HL-60 (cell line): ENCODE measurements at regions not wholly inside any gene's neighbourhood (a gene's known extent, or its start where the extent isn't known, plus 50 kb on each side); places are given as distances from the start of the nearest gene placed in this dataset.

Experiments used
- GABPA ChIP-seq: IDR thresholded peaks from 2 replicates; pipeline ENCODE4 v1.6.1; 2012; ENCODE audit warnings: low read depth
- POLR2AphosphoS5 ChIP-seq: IDR thresholded peaks from 2 replicates; pipeline ENCODE4 v1.6.1; 2012; ENCODE audit warnings: low read depth
- TF ChIP-seq, protein P1 (sequence below): IDR thresholded peaks from one replicate; pipeline ENCODE4 v1.5.1; 2011; ENCODE audit warnings: low read length, control low read depth, inconsistent platforms; ENCODE audit not compliant: insufficient read depth
- TF ChIP-seq, protein P2 (sequence below): IDR thresholded peaks from 2 replicates; pipeline ENCODE4 v1.6.1; 2012; ENCODE audit warnings: low read depth; ENCODE audit not compliant: insufficient replicate concordance

DNA sequence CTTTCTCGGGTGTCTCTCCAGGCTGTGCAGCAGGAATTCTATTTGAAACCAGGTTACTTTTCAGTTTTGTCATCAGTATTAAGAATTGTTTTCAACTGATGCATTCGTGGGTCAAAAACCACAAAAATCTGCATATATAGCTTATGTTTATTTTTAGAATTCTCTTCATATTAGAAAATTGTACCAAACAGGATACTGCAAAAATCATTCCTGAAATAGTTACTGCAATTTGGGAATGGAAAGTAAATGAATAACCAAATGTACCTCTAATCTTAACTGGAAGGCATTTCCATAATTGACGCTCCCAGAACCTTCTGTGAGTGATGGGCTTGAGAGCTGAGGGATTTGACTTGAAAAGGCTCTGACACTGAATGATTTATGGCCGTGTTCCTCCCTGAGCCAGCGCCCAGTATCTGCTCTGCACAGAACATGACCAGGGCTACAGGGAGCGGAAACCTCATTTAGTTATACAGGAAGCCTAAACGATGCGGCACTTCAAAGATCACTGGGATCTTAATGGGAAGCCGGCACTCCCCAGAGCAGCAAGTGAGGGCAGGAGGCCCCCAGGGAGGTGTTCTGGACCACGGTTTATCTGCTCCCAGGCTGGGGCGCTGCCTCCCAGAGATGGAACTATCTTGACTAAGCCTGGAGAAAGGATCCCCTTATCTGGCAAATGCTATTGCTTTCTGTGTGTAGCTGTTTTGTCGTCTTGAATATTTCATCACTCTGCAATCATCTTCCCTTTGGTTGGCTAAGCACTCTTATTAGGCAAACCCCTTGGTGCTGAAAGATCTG, 446.0 kb downstream of the QKI start:
- TF ChIP-seq POLR2AphosphoS5 (no peak), GABPA (no peak)
- TF ChIP-seq, protein P1, sequence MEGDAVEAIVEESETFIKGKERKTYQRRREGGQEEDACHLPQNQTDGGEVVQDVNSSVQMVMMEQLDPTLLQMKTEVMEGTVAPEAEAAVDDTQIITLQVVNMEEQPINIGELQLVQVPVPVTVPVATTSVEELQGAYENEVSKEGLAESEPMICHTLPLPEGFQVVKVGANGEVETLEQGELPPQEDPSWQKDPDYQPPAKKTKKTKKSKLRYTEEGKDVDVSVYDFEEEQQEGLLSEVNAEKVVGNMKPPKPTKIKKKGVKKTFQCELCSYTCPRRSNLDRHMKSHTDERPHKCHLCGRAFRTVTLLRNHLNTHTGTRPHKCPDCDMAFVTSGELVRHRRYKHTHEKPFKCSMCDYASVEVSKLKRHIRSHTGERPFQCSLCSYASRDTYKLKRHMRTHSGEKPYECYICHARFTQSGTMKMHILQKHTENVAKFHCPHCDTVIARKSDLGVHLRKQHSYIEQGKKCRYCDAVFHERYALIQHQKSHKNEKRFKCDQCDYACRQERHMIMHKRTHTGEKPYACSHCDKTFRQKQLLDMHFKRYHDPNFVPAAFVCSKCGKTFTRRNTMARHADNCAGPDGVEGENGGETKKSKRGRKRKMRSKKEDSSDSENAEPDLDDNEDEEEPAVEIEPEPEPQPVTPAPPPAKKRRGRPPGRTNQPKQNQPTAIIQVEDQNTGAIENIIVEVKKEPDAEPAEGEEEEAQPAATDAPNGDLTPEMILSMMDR = no peak
- TF ChIP-seq, protein P2, sequence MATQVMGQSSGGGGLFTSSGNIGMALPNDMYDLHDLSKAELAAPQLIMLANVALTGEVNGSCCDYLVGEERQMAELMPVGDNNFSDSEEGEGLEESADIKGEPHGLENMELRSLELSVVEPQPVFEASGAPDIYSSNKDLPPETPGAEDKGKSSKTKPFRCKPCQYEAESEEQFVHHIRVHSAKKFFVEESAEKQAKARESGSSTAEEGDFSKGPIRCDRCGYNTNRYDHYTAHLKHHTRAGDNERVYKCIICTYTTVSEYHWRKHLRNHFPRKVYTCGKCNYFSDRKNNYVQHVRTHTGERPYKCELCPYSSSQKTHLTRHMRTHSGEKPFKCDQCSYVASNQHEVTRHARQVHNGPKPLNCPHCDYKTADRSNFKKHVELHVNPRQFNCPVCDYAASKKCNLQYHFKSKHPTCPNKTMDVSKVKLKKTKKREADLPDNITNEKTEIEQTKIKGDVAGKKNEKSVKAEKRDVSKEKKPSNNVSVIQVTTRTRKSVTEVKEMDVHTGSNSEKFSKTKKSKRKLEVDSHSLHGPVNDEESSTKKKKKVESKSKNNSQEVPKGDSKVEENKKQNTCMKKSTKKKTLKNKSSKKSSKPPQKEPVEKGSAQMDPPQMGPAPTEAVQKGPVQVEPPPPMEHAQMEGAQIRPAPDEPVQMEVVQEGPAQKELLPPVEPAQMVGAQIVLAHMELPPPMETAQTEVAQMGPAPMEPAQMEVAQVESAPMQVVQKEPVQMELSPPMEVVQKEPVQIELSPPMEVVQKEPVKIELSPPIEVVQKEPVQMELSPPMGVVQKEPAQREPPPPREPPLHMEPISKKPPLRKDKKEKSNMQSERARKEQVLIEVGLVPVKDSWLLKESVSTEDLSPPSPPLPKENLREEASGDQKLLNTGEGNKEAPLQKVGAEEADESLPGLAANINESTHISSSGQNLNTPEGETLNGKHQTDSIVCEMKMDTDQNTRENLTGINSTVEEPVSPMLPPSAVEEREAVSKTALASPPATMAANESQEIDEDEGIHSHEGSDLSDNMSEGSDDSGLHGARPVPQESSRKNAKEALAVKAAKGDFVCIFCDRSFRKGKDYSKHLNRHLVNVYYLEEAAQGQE = no peak
